IMR-90 (cell line): ENCODE measurements at regions not wholly inside any gene's neighbourhood (a gene's known extent, or its start where the extent isn't known, plus 50 kb on each side); places are given as distances from the start of the nearest gene placed in this dataset.

ENCODE experiments used
- BHLHE40 ChIP-seq: fragments of 150-350 bp; IDR thresholded peaks from 2 replicates; pipeline ENCODE4 v1.6.1; 2016; ENCODE audit warnings: mild to moderate bottlenecking, low read depth, low read length
- CEBPB ChIP-seq: IDR thresholded peaks from 2 replicates; pipeline ENCODE4 v1.6.1; 2012; ENCODE audit warnings: low read depth, low read length, improper control_type of control experiment
- CTCF ChIP-seq: conservative IDR thresholded peaks from 2 replicates; pipeline ENCODE4 v1.5.1; 2012; ENCODE audit warnings: mild to moderate bottlenecking, low read depth, low read length, improper control_type of control experiment
- ELK1 ChIP-seq: fragments of 150-350 bp; IDR thresholded peaks from 2 replicates; pipeline ENCODE4 v1.6.1; 2016; ENCODE audit warnings: low read depth, mild to moderate bottlenecking, low read length, moderate library complexity, borderline replicate concordance
- FOS ChIP-seq: fragments of 150-350 bp; IDR thresholded peaks from 2 replicates; pipeline ENCODE4 v1.6.1; 2016; ENCODE audit warnings: low read depth, low read length
- MAFK ChIP-seq: IDR thresholded peaks from 2 replicates; pipeline ENCODE4 v1.6.1; 2012; ENCODE audit warnings: low read depth, low read length, improper control_type of control experiment
- MAZ ChIP-seq: IDR thresholded peaks from 2 replicates; pipeline ENCODE4 v1.6.1; 2012; ENCODE audit warnings: low read depth, mild to moderate bottlenecking, low read length, improper control_type of control experiment, moderate library complexity, borderline replicate concordance
- MXI1 ChIP-seq: IDR thresholded peaks from 2 replicates; pipeline ENCODE4 v1.6.1; 2012; ENCODE audit warnings: low read depth, mild to moderate bottlenecking, low read length, moderate library complexity, borderline replicate concordance
- NFE2L2 ChIP-seq: fragments of 150-350 bp; IDR thresholded peaks from 2 replicates; pipeline ENCODE4 v1.6.1; 2016; ENCODE audit warnings: low read depth, mild to moderate bottlenecking, low read length
- POLR2A ChIP-seq: IDR thresholded peaks from 2 replicates; pipeline ENCODE4 v1.6.1; 2012; ENCODE audit warnings: mild to moderate bottlenecking, low read depth, low read length
- RAD21 ChIP-seq: IDR thresholded peaks from 2 replicates; pipeline ENCODE4 v1.6.1; 2012; ENCODE audit warnings: low read length, improper control_type of control experiment
- SMC3 ChIP-seq: fragments of 150-350 bp; IDR thresholded peaks from 2 replicates; pipeline ENCODE4 v1.6.1; 2016; ENCODE audit warnings: low read depth, mild to moderate bottlenecking, antibody characterized with exemption, low read length, moderate library complexity
- USF2 ChIP-seq: fragments of 150-350 bp; IDR thresholded peaks from 2 replicates; pipeline ENCODE4 v1.6.1; 2017; ENCODE audit warnings: mild to moderate bottlenecking, antibody characterized with exemption, low read length, low read depth

GRCh38 chr9:100729336-100729895 is 151.5 kb downstream of the CAVIN4 start:
- no peak for TF ChIP-seq CTCF
- no peak for TF ChIP-seq MXI1
- TF ChIP-seq NFE2L2, result no peak
- TF ChIP-seq BHLHE40, result no peak
- TF ChIP-seq SMC3, result no peak
- TF ChIP-seq USF2, result no peak
- TF ChIP-seq POLR2A, result no peak
- TF ChIP-seq MAZ, result no peak
- TF ChIP-seq FOS, result no peak
- TF ChIP-seq CEBPB, result no peak
- no peak for TF ChIP-seq MAFK
- TF ChIP-seq ELK1, result no peak
- no peak for TF ChIP-seq RAD21
